ENCODE measurements at regions not wholly inside any gene's neighbourhood (a gene's known extent, or its start where the extent isn't known, plus 50 kb on each side); places are given as distances from the start of the nearest gene placed in this dataset.

GRCh38 chr3:64406271-64406670 is 181.0 kb upstream of the PRICKLE2 start:
- TF ChIP-seq CTCF (IDR thresholded peaks at IDR 0.05; ENCODE audit: borderline replicate concordance, extremely low read depth, low read length, poor library complexity, severe bottlenecking) (no peak), EZH2 (IDR thresholded peaks at IDR 0.05; ENCODE audit: borderline replicate concordance, low read depth, low read length, severe bottlenecking) (no peak)
